ENCODE measurements at regions not wholly inside any gene's neighbourhood (a gene's known extent, or its start where the extent isn't known, plus 50 kb on each side); places are given as distances from the start of the nearest gene placed in this dataset.
A peak's percentile ranks its signal among the peaks of the same experiment; 100 is the strongest.

DNA sequence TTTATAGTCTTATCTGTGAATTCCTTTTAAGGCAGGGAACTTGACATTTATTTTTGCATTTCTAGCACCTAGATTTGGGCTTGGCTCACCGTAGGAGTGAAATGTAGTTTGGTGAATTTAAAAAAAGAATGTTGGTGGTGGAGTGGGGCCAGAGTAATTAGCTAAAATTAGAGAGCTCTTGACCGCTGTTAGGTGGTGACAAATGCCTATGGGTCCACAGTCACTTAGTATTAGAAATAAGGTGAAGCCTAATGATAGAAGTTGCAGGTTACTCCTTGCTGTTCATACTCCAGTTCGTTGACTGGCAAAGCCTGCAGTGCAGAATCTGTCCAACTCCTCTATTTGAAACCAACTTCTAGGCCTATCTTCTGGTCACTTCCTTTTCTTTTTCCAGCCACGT lies 318.8 kb upstream of the NRIP1 start:
- DNase-seq (no peak), ATAC-seq (ENCODE audit: poor library complexity) (peak; percentile 93)
- intact Hi-C loops (cut with DNase I), result no loop called here

DNA sequence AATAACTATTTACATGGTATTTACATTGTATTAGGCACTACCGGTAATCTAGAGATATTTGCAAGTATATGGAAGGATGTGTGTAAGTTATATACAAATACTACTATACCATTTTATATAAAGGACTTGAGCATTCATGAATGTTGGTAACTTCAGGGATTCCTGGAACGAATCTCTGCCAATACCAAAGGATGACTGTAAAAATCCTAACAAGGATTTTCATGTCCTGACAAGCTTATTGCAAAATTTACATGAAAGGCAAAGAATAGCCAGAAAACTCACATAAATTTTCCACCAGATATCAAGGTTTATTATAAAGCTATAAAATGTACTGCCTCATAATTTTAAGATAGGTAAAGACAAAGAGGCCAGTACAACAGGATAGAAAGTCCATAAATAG lies 325.2 kb upstream of the NRIP1 start:
- intact Hi-C loops (cut with DNase I), result no loop called here
- DNase-seq, result no peak
- ATAC-seq (ENCODE audit: poor library complexity), result no peak

DNA sequence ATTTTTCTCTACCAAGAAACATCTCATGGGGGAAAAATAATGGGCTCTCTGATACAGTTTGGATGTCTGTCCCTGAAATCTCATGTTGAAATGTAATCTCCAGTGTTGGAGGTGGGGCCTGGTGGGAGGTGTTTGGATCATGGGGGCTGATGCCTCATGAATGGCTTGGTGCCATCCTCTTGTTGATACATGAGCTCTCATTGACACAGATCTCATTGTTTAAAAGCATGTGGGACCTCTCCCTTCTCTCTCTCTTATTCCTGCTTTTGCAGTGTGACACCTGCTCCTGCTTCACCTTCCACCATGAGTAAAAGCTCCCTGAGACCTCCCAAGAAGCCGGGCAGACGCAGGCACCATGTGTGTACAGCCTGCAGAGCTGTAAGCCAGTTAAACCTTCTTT lies 332.5 kb upstream of the NRIP1 start:
- ATAC-seq (ENCODE audit: poor library complexity) (no peak), DNase-seq (no peak)
- intact Hi-C loops (cut with DNase I), result no loop called here

DNA sequence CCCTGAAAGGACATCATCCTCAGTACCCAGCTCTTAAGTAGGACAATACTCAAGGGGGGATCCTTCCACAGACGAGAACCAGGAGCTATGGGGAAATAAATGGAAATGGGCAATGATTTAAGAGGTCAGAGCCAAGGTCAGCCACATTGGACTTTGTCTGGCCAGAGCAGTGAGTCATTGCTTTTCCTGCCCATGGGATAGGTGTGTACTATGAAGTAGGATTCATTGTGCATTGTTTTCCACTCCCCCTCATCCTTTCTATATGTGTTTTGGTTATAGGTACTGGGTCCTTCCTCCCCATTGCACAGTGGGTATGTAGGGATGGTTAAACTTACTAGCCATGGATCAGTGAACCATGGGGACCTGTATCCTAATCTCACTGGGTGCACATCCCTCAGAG lies 328.9 kb upstream of the USP25 start:
- ATAC-seq (ENCODE audit: poor library complexity), result no peak
- intact Hi-C loops (cut with DNase I), result no loop called here
- DNase-seq, result no peak

DNA sequence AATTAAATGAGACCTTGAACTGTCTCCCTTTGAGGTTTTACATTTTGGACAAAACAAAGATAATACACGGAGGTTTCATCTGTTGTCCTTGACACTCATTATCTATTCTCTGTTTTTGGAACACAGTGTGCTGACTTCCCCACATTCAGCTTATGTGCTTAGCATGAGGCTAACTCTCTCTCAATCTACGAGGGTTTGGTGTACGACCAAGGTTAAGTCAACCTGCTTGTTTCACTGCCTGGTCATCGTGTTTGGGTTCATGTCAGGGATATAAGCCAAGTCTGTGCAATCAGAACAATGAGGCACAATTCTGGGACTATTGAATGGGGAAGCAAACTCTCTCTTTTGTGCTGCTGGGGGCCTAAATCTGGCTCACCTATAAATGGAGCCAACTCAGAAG lies 328.5 kb upstream of the USP25 start:
- no peak for DNase-seq
- intact Hi-C loops (cut with DNase I), result no loop called here
- ATAC-seq (ENCODE audit: poor library complexity), result no peak

DNA sequence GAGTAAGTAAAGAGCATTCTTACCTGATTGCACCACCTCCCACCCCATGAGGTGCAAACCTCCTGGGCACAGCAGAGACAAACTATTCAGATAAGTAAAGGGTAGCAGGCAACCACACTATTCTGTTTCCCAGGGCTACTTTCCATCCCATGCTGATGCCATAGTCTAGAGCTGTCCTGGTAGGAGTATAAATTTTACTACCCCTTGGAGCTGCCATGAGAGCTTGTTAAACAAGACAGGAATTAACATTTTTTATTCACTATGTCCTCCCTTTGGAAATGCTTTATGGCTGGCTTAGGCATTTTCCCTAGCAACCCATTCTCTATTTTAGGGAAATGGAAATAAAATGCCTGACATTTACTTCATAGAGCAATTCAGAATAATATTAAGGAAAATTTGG lies 324.6 kb upstream of the USP25 start:
- intact Hi-C loops (cut with DNase I), result no loop called here
- DNase-seq (no peak), ATAC-seq (ENCODE audit: poor library complexity) (no peak)

DNA sequence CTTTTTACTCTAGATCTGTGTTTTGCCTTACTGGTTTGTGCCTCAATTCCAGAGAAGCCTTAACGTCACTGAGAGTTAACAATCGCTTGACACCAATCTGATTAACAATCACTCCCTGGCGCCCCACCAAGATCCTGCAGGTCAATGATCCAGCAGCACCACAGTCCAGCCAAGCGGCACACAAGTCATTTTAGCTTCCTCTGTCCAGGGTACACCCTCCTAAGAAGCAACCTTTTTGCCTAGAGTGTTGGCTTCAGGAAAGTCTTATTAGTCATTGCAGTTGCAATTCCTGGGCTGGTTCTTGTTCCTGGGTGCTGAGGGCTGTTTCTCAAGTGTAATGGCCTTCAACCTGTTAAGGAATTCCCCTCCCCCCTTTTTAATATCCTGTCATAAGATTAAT lies 323.0 kb upstream of the USP25 start:
- intact Hi-C loops (cut with DNase I), result no loop called here
- DNase-seq (no peak), ATAC-seq (ENCODE audit: poor library complexity) (no peak)

DNA sequence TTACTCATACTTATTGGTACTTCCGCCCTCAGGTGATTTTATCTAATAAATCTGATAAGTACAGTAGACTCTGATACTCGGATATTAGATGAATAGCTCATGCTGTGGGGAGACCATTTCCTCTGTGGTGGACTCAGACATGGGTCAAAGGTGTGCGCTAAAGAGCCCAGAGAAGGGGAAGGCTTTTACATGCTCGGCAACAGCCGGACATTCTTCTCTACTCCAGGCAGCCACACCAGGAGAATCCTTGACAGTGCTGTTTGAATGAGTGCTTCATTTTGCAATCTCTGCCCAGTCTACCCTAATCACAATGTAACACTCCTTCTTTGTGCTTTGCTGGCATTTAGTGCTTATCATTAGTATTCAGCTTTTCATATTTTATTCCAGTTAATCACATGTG lies 322.2 kb upstream of the USP25 start:
- no peak for DNase-seq
- no peak for ATAC-seq (ENCODE audit: poor library complexity)
- intact Hi-C loops (cut with DNase I), result no loop called here

DNA sequence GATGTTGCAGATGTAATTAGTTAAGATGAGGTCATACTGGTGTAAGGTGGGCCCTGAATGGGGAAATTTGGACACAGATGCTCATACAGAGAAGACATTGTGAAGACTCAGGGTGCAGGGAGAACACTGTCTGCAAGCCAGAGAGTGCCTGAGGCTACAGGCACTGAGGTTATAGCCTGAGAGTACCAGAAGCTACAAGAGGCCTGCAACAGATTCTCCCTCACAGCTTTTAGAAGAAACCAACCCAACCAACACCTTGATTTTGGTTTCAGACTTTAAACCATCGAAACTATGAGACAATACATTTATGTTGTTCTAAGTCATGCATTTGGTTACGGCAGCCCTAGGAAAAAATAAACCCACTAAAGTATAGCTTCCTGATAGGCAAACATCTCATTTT lies 321.7 kb upstream of the USP25 start:
- intact Hi-C loops (cut with DNase I), result no loop called here
- DNase-seq, result no peak

DNA sequence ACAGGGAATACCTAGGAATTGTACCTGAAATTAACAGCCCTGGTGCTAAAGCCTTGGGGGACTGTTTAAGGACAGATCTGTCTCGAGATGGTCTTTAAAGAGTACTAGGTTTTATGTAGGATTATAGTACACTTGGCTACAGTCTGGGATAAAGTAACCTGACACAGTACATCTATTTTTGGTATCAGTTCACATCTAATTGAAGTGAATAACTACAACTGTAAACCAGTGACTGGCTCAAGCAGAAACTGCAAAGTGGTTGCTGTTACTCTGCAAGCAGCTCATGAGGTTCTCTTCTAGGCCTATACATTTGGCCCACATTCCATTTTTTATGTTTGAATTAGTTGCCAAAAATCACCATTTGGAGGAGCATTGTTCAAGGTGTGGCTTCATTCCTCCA lies 320.8 kb upstream of the USP25 start:
- DNase-seq (no peak), ATAC-seq (ENCODE audit: poor library complexity) (no peak)
- intact Hi-C loops (cut with DNase I), result no loop called here

More for the DNA sequence above, 321.7 kb upstream of the USP25 start:
- ATAC-seq (ENCODE audit: poor library complexity), result no peak

DNA sequence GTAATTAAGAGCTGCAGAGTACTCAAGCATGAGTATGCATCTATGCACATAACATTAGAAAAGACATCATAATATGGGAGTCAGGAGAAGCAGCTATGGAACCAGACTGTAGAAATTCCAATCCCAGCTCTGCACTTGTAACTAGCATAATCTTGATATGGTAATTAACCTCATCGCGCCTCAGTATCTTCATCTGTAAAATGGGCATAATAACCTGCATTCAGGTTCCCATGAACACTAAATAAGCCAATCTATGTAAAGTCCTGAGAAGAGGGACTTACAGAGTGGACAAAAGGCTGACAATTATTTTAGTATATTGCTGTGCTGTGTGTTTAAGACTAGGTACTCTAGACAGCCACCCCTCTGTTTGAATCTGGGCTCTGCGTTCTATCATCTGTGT lies 318.9 kb upstream of the USP25 start:
- ATAC-seq (ENCODE audit: poor library complexity) (no peak), DNase-seq (no peak)
- intact Hi-C loops (cut with DNase I), result no loop called here

DNA sequence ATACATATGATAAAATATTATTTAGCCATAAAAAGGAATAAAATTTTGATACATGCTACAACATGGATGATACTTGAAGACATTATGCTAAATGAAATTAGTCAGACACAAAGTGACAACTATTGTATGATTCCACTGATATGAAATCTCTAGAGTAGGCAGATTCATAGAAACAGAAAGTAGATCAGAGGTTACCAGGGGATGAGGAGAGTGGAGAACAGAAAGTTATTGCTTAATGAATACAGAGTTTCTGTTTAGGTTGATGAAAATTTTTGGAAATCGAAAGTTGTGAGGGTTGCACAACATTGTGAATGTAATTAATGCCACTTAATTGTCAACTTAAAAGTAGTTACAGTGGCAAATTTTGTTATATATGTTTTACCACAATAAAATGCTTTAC lies 315.7 kb upstream of the USP25 start:
- intact Hi-C loops (cut with DNase I), result no loop called here
- no peak for ATAC-seq (ENCODE audit: poor library complexity)
- no peak for DNase-seq

DNA sequence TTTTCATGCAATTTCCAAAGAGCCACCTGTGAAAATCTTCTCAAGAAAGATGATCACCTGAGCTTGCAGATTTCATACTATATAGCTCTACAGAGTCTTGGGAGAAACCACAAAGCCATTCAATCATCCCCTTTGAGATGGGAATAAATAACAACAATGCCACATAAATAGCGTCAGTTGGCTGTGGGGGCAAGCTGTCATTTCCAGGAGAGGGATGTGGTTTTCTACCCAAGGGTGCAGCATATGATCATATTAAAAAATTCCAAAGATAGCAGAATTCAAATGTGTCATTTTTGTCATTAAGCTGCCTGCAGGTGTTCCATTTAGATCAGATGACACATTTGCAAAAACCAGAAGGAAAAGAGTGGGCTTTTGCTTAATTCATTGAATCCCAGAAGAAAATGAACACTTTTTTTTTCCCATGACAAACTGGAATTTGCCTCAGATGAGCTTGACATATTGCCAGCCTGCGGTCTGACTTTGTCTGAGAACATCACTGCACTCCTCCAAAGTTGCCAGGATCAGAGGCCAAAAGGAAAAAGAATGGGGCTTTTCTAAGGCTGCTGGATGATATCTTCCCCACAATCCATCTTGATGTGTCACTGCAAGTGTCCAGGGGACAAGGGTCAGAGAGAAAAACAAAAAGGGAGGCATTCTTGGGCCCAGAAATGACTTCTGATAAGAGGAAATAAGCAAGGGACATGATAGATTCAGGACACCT lies 314.1 kb upstream of the USP25 start:
- intact Hi-C loops (cut with DNase I), result no loop called here
- no peak for ATAC-seq (ENCODE audit: poor library complexity)
- DNase-seq, result no peak

DNA sequence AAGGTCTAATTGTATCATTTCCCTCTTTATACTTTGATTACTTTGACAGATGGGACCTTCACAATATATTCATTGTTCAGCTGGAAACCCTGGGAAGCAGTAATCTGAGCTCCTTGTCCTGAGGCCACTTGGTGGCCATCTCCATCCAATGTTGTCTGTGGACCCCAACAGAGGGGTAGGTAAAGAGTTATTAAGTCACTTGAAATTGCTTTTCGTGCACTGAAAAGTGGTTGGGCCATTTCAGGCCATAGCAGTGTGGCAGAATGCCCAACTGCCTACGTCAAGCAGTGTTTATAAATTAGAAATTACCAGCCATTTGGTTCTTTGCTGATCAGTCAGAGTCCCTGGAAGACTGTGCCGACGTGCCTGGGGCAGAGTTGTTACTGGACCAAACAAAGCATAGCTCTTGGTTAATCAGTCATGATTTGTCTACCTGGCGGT lies 308.3 kb upstream of the USP25 start:
- no peak for ATAC-seq (ENCODE audit: poor library complexity)
- intact Hi-C loops (cut with DNase I), result no loop called here
- DNase-seq, result no peak

DNA sequence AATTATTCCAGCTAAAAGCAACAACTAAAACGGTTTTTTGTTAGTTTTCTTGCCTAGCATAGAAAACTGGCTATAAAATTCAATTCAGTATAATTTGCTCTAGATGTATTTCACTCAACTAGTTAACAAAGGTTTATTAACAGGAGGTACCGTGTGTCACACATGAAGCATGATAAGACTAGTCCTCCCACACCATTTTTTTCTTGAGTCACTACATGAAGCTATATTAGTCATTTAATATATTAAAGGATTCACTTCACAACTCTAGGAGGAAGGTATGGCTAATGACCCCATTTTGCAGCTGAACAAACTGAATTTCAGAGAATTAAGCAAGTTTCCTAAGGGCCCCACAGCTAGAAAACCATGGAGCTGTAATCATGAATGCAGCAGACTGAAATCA lies 307.8 kb upstream of the USP25 start:
- ATAC-seq (ENCODE audit: poor library complexity) (no peak), DNase-seq (no peak)
- intact Hi-C loops (cut with DNase I), result no loop called here

DNA sequence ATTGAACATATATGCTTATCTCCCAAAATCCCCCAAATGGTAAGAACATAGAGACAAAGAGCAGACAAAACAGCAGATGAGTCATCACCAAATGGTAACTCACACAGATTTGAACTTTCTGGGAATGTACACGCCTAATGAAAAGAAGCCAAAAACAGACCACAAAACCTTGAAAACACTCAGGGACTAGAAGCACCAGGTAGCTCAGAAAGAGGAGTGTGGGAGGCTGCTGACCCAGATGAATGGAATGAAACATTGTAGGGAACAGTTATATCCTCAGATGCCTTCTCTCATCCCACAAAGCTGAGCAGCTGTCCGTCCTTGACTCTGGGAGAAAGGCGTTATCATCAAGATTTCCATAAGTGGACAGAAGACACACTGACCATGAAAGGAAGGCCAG lies 307.0 kb upstream of the USP25 start:
- no peak for ATAC-seq (ENCODE audit: poor library complexity)
- intact Hi-C loops (cut with DNase I), result no loop called here

DNA sequence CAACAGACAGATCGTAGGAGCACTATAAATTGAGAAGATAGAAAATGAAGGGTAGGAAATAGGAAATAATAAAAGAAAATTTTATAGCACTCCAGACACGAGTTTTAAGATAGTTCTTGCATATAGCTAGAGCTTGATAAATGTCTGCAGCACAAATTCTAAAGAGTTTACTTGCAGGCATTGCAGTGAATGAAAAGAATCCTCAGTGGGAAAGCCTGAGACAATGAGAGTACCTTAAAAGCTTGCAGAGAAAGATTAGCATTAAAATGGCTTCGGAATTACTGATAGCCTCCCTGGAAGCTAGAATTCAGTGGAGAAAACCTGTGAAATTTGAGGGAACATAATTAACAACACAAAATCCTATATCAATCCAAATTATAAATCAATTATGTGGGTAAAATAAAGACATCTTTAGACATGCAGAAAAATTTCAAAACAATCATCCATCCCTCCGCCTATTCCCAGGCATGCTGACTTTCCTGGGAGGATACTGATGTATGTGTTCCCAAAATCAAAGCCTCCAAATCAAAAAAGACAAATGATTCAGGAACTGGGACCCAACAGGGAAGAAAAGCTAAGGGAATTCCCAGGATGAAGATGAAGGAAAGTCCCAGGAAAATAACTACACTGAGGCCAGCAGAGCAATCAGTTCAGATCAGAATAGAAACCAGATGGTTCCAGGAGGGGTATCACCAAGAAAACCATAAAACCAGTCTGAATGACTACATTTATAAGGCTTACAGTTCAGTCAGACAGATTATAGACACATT lies 305.9 kb upstream of the USP25 start:
- intact Hi-C loops (cut with DNase I), result no loop called here
- ATAC-seq (ENCODE audit: poor library complexity) (no peak), DNase-seq (no peak)

More for the DNA sequence above, 307.0 kb upstream of the USP25 start:
- no peak for DNase-seq

DNA sequence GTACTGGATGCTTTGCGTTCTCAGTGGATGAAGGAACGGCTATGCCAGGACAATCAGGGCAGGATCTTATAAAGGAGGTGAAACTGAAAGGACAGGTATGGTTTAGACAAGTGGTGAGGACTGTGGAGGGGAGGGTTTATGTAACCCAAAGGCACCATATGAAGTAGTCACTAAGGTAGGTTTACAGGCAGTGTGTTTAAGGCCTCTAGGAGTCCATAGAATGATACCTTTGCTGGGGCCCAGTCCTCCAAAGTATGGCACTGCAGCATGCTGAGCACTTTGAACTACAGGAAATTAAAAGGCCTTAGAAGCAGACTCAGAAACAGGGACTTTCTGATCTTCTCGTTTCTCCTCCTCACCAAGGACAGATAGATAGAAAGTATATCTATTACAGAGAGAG lies 304.7 kb upstream of the USP25 start:
- intact Hi-C loops (cut with DNase I), result no loop called here
- ATAC-seq (ENCODE audit: poor library complexity) (no peak), DNase-seq (no peak)

DNA sequence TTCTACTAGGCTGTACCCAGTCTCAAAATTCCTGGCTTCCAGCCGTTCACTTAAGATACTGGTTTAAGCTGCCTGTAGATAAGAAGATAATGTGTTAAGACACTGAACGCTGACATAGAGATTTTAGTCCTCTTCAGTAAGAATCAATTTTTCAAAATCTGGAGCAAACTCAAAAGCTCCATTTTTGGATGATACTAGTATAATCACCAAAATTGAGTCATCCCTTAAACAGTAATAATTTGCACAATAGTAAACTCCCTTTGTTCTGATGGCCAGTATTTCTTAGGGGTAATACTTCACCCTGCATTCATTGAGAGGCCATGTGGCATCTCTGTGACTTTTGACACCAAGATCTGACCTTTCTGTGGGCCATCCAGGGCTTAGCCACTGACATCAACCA lies 299.8 kb upstream of the USP25 start:
- DNase-seq (no peak), ATAC-seq (ENCODE audit: poor library complexity) (no peak)
- intact Hi-C loops (cut with DNase I), result no loop called here

DNA sequence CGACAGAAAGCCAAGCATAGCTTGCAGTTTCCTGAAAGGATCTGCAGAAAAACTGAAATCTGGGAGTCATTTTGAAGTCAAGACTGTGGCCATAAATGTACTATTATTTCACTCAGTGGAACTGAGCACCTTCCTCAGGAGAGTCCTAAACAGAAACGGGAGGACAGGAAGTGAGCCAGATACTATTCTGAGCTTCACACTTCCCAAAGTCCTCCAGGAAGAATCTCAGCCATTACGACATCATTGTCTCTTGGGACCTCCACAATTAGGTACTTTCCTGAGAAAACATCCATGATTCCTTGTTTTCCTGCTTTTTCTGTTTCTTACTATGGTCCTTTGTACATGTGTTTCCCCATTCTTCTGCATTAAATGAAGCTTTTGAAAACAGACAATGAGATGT lies 299.2 kb upstream of the USP25 start:
- intact Hi-C loops (cut with DNase I), result no loop called here
- DNase-seq (no peak), ATAC-seq (ENCODE audit: poor library complexity) (no peak)

DNA sequence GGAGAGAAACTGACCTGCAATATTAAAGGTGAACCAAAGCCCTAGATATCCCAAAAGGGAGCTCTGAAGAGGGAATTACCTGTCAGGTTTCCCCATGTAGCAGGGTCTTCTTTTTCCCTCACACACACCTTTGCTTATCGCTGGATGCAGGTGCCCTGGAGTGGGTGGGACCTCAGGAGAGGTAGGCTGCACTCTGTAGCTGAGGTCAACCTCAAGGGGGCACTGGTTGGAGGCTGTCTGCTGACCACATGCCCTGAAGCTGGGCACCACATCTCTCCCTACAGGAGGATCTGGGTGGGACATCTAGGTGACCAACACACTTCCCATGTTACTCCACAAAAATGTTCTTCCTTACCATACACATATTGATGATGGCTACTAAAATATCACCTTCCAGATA lies 298.7 kb upstream of the USP25 start:
- DNase-seq (no peak), ATAC-seq (ENCODE audit: poor library complexity) (no peak)
- intact Hi-C loops (cut with DNase I), result no loop called here

All from Right ventricle myocardium superior (tissue), 1 donor.